ENCODE measurements at regions not wholly inside any gene's neighbourhood (a gene's known extent, or its start where the extent isn't known, plus 50 kb on each side); places are given as distances from the start of the nearest gene placed in this dataset.
A peak's percentile ranks its signal among the peaks of the same experiment; 100 is the strongest.

- H3K18ac ChIP-seq (ENCODE audit: insufficient read length, low read depth, low read length): no peak overlapping the region
Measured at GRCh38 chr2:234218266-234219045, 168.0 kb downstream of the SPP2 start.

More at GRCh38 chr2:234218266-234219045, 168.0 kb downstream of the SPP2 start:
- Histone ChIP-seq H3K79me2 (ENCODE audit: insufficient read depth, low read length) (no peaks in the 10 kb centered on the region), H4K5ac (ENCODE audit: insufficient read length, low read depth, low read length) (no peak overlapping the region), H3K4me1 (ENCODE audit: insufficient read depth, low read length) (no peaks in the 10 kb centered on the region), H2BK120ac (ENCODE audit: low read depth, low read length, poor library complexity, severe bottlenecking) (no peak overlapping the region), H2BK12ac (ENCODE audit: insufficient read length, low read depth, low read length) (no peak overlapping the region), H3K27ac (ENCODE audit: insufficient read length, low read depth, low read length) (no peak overlapping the region), H2AFZ (ENCODE audit: low read length) (no peak overlapping the region), H3K4me2 (ENCODE audit: insufficient read depth, insufficient read length, low read length) (no peak overlapping the region), H4K8ac (replicated peaks; ENCODE audit: insufficient read length, low read depth, low read length) (no peak overlapping the region), H2AK5ac (ENCODE audit: insufficient read length, low read length) (no peak overlapping the region), H3K9me3 (ENCODE audit: control insufficient read depth, low read depth, low read length) (no peaks in the 10 kb centered on the region), H4K91ac (ENCODE audit: insufficient read length, low read depth, low read length) (no peak overlapping the region), H3T11ph (ENCODE audit: low read length) (no peak overlapping the region), H3K23me2 (ENCODE audit: insufficient read length, low read depth, low read length, poor library complexity, severe bottlenecking) (no peaks in the 10 kb centered on the region), H2BK15ac (ENCODE audit: low read depth, low read length) (no peak overlapping the region), H3K56ac (ENCODE audit: insufficient read length, low read depth, low read length) (no peak overlapping the region), H2BK20ac (ENCODE audit: low read depth, low read length, poor library complexity, severe bottlenecking) (no peak overlapping the region), H3K79me1 (ENCODE audit: insufficient read depth, low read depth, low read length, poor library complexity, severe bottlenecking) (no peaks in the 10 kb centered on the region), H3K4ac (ENCODE audit: low read depth, low read length) (no peak overlapping the region), H2BK5ac (ENCODE audit: insufficient read length, low read length) (no peak overlapping the region), H3K9ac (ENCODE audit: extremely low read depth, insufficient read length, low read length) (no peak overlapping the region), H3K14ac (ENCODE audit: insufficient read depth, low read length) (no peak overlapping the region), H4K20me1 (ENCODE audit: control insufficient read depth, insufficient read depth, insufficient read length) (no peaks in the 10 kb centered on the region), H3K23ac (ENCODE audit: insufficient read length, low read depth, low read length) (no peak overlapping the region), H3K27me3 (ENCODE audit: insufficient read depth, low read length) (no peaks in the 10 kb centered on the region)
- no peak overlapping the region for H3K4me3 Mint-ChIP-seq
- no peaks in the 10 kb centered on the region; the same call in 1 of the 2 replicates for H3K27me3 Mint-ChIP-seq (ENCODE audit: low read depth)
- no peaks in the 10 kb centered on the region for H3K36me3 Mint-ChIP-seq (ENCODE audit: insufficient read depth in 1 of 3, low read depth in 3 of 3)
- no peak for TF ChIP-seq CTCF (conservative IDR thresholded peaks at IDR 0.05)
- H3K9me3 Mint-ChIP-seq: peaks cover 0 to 2% of the 10 kb centered on the region in 2 experiments; a peak in 1 of 5 replicates
- peak overlapping the region in 1 of 3 experiments; percentile 6; a peak in 2 of 7 replicates for H3K27ac Mint-ChIP-seq
- WGBS (ENCODE audit: extremely low coverage, insufficient read length, low lambda C conversion rate): no CpG with 5 or more reads among the region's 11 CpGs
- H3K4me1 Mint-ChIP-seq: no peaks in the 10 kb centered on the region; a peak in 1 of 4 replicates
- no peak for DNase-seq

Data from H9 (cell line).